IMR-90 (cell line): ENCODE measurements at regions not wholly inside any gene's neighbourhood (a gene's known extent, or its start where the extent isn't known, plus 50 kb on each side); places are given as distances from the start of the nearest gene placed in this dataset.

Experiments
- ATAC-seq: fragments of 200-7000 bp; cut with Tn5 transposase; 2 replicates; pipeline ENCODE4 v1.9.1; 2020; ENCODE audit warnings: low read depth, mild to moderate bottlenecking, moderate library complexity
- BruUV-seq: library from RNA; stranded (reverse); fragments of 400-500 nt; replicated peaks from 2 replicates; lab custom pipeline; 2021; lab: Mats Ljungman, UMichigan
- CTCF ChIA-PET: fragments of 300-600 bp; formaldehyde crosslinking; extraction: SDS; loops from one replicate; lab custom pipeline; 2021; ENCODE audit warnings: antibody characterized with exemption; lab: Yijun Ruan, JAX
- POLR2A ChIA-PET: fragments of 300-600 bp; sonication (Branson Sonifier 250); formaldehyde crosslinking; loops from one replicate; lab custom pipeline; 2022; ENCODE audit warnings: antibody characterized with exemption; ENCODE audit not compliant: unreplicated experiment; lab: Charles Lee
- DNase-seq: peaks from one replicate; pipeline ENCODE4 v3.0.0; 2013
- H2AFZ ChIP-seq: replicated peaks from 2 replicates; pipeline ENCODE3; 2013; ENCODE audit warnings: low read length, mild to moderate bottlenecking; ENCODE audit not compliant: poor library complexity
- H2AK5ac ChIP-seq: 2 replicates; pipeline ENCODE4 v1.6.1; 2013; ENCODE audit warnings: low read depth, low read length, inconsistent platforms
- H2AK9ac ChIP-seq: replicated peaks from 2 replicates; pipeline ENCODE3; 2013; ENCODE audit warnings: mild to moderate bottlenecking, low read depth, low read length, moderate library complexity; ENCODE audit not compliant: poor library complexity
- H2BK120ac ChIP-seq: 2 replicates; pipeline ENCODE4 v1.6.1; 2013; ENCODE audit warnings: low read depth, low read length, inconsistent platforms
- H2BK15ac ChIP-seq: 3 replicates; pipeline ENCODE4 v1.6.1; 2013; ENCODE audit warnings: low read depth, low read length, inconsistent platforms
- H2BK20ac ChIP-seq: 2 replicates; pipeline ENCODE4 v1.6.1; 2013; ENCODE audit warnings: low read depth, mild to moderate bottlenecking, inconsistent platforms, low read length, moderate library complexity
- H2BK5ac ChIP-seq: 2 replicates; pipeline ENCODE4 v1.6.1; 2013; ENCODE audit warnings: mild to moderate bottlenecking, low read depth, low read length, inconsistent platforms; ENCODE audit not compliant: poor library complexity, severe bottlenecking
- H3K14ac ChIP-seq: replicated peaks from 2 replicates; pipeline ENCODE4 v1.6.1; 2013; ENCODE audit warnings: low read depth, low read length, inconsistent platforms
- H3K18ac ChIP-seq: 2 replicates; pipeline ENCODE4 v1.6.1; 2013; ENCODE audit warnings: low read depth, low read length, control low read depth
- H3K23ac ChIP-seq: 2 replicates; pipeline ENCODE4 v1.6.1; 2013; ENCODE audit warnings: low read depth, low read length, inconsistent platforms
- H3K27ac ChIP-seq: 2 replicates; pipeline ENCODE4 v1.5.1; 2013; ENCODE audit warnings: mild to moderate bottlenecking, control low read depth, low read length; ENCODE audit not compliant: insufficient read depth
- H3K27me3 ChIP-seq: 2 replicates; pipeline ENCODE4 v1.6.1; 2013; ENCODE audit warnings: low read length; ENCODE audit not compliant: control insufficient read depth, insufficient read depth
- H3K36me3 ChIP-seq: 2 replicates; pipeline ENCODE4 v1.6.1; 2013; ENCODE audit warnings: low read length, mixed read lengths; ENCODE audit not compliant: control insufficient read depth, insufficient read depth
- H3K4ac ChIP-seq: 2 replicates; pipeline ENCODE4 v1.6.1; 2013; ENCODE audit warnings: low read depth, low read length, inconsistent platforms
- H3K4me1 ChIP-seq: 2 replicates; pipeline ENCODE4 v1.6.1; 2013; ENCODE audit warnings: low read length, mixed read lengths; ENCODE audit not compliant: control insufficient read depth, insufficient read depth
- H3K4me2 ChIP-seq: 2 replicates; pipeline ENCODE4 v1.6.1; 2013; ENCODE audit warnings: low read depth, mild to moderate bottlenecking, control low read depth, low read length, moderate library complexity
- H3K4me3 ChIP-seq: 2 replicates; pipeline ENCODE4 v1.5.1; 2013; ENCODE audit warnings: low read depth, mild to moderate bottlenecking, control low read depth, low read length, moderate library complexity; ENCODE audit not compliant: insufficient read depth
- H3K56ac ChIP-seq: 2 replicates; pipeline ENCODE4 v1.6.1; 2013; ENCODE audit warnings: low read length, inconsistent platforms; ENCODE audit not compliant: insufficient read depth; ENCODE audit errors: extremely low read depth
- H3K79me1 ChIP-seq, 2 experiments: 2 replicates each; pipeline ENCODE4 v1.6.1; 2013; ENCODE audit warnings: low read length in 2 of 2, inconsistent platforms in 1 of 2, low read depth in 1 of 2
- H3K9ac ChIP-seq: 2 replicates; pipeline ENCODE4 v1.6.1; 2013; ENCODE audit warnings: low read depth, low read length, control low read depth
- H3K9me1 ChIP-seq: 2 replicates; pipeline ENCODE4 v1.6.1; 2013; ENCODE audit warnings: low read length, inconsistent platforms; ENCODE audit not compliant: insufficient read depth
- H3K9me3 ChIP-seq: 2 replicates; pipeline ENCODE4 v1.6.1; 2013; ENCODE audit warnings: low read length; ENCODE audit not compliant: control insufficient read depth, insufficient read depth
- H4K20me1 ChIP-seq: 2 replicates; pipeline ENCODE4 v1.6.1; 2013; ENCODE audit warnings: low read length, inconsistent platforms; ENCODE audit not compliant: insufficient read depth
- H4K5ac ChIP-seq: 2 replicates; pipeline ENCODE4 v1.6.1; 2013; ENCODE audit warnings: mild to moderate bottlenecking, low read depth, low read length, control low read depth
- H4K8ac ChIP-seq, 2 experiments: 2 replicates each; pipeline ENCODE4 v1.6.1; 2013; ENCODE audit warnings: low read depth in 2 of 2, low read length in 2 of 2, control low read depth in 1 of 2, inconsistent platforms in 1 of 2
- H4K91ac ChIP-seq: 2 replicates; pipeline ENCODE4 v1.6.1; 2013; ENCODE audit warnings: low read depth, low read length, inconsistent platforms; ENCODE audit not compliant: insufficient read depth
- RAD21 ChIP-seq: IDR thresholded peaks from 2 replicates; pipeline ENCODE4 v1.6.1; 2012; ENCODE audit warnings: low read length, improper control_type of control experiment
- WGBS, 2 experiments: methylation state at CpG; one replicate each; pipeline versions ENCODE4 v1.1.5 to v1.1.7; 2013; ENCODE audit warnings: missing lambda C conversion rate in 2 of 2; ENCODE audit not compliant: insufficient read length in 1 of 2; ENCODE audit errors: extremely low coverage in 2 of 2; 5-methylcytosine and 5-hydroxymethylcytosine counted together
- dilution Hi-C: fragments of 300-500 bp; cut with HindIII; formaldehyde crosslinking; loops from one replicate; pipeline ENCODE4 v1.14.3; 2018; ENCODE audit warnings: low sequenced_read_pairs; ENCODE audit not compliant: unreplicated experiment
- in situ Hi-C: fragments of 300-500 bp; cut with MboI; formaldehyde crosslinking; loops from 3 replicates; pipeline ENCODE4 v1.14.3; 2019; ENCODE audit warnings: low sequenced_read_pairs, inconsistent platforms, mixed read lengths
- intact Hi-C: fragments of 100-400 bp; cut with micrococcal nuclease; formaldehyde crosslinking; loops from 2 replicates; pipeline ENCODE4 v1.10.0; 2022

- no CpG with 5 or more reads among the region's 2 CpGs for WGBS, 2 experiments
- no TSS peak for BruUV-seq
Measured at GRCh38 chrX:7228226-7228625, 80.3 kb upstream of the PUDP start.

More at GRCh38 chrX:7228226-7228625, 80.3 kb upstream of the PUDP start:
- Histone ChIP-seq H3K27me3 (no peaks in the 10 kb centered on the region), H3K9me3 (no peaks in the 10 kb centered on the region), H3K79me1 (no peaks in the 10 kb centered on the region), H3K4me3 (no peak overlapping the region), H2BK5ac (no peak overlapping the region), H2BK120ac (no peak overlapping the region), H2AFZ (no peak overlapping the region), H3K9me1 (no peaks in the 10 kb centered on the region), H2AK9ac (no peak overlapping the region), H4K91ac (no peak overlapping the region), H3K23ac (no peak overlapping the region), H3K36me3 (no peaks in the 10 kb centered on the region), H2AK5ac (no peak overlapping the region), H3K4ac (no peak overlapping the region), H3K56ac (no peak overlapping the region), H4K5ac (no peak overlapping the region), H3K4me2 (no peak overlapping the region), H3K27ac (no peak overlapping the region), H3K18ac (no peak overlapping the region), H2BK15ac (no peak overlapping the region), H2BK20ac (no peak overlapping the region), H3K14ac (no peak overlapping the region), H4K8ac (no peak overlapping the region), H3K9ac (no peak overlapping the region), H4K20me1 (no peaks in the 10 kb centered on the region), H3K4me1 (no peaks in the 10 kb centered on the region)
- DNase-seq (no peak), ATAC-seq (no peak)
- POLR2A ChIA-PET = no interaction called here
- CTCF ChIA-PET = no interaction called here
- dilution Hi-C loops = no loop called here
- TF ChIP-seq RAD21 = no peak
- in situ Hi-C loops = no loop called here
- intact Hi-C loops = no loop called here
